GM21528 (cell line): ENCODE measurements at regions not wholly inside any gene's neighbourhood (a gene's known extent, or its start where the extent isn't known, plus 50 kb on each side); places are given as distances from the start of the nearest gene placed in this dataset.
"Not testable (repeated sequence)": the region's sequence is repeated elsewhere in the genome, so short reads cannot be mapped to it uniquely, and the experiment has no call there.

Experiments
- ATAC-seq: cut with Tn5 transposase; IDR thresholded peaks from one replicate; pipeline ENCODE4 v1.9.1; 2021; ENCODE audit warnings: mild to moderate bottlenecking, moderate library complexity; ENCODE audit not compliant: unreplicated experiment, low FRiP score

- no peak for ATAC-seq
Measured at GRCh38 chr1:194039578-194039977, 853.2 kb upstream of the B3GALT2 start.

- ATAC-seq = no peak
Measured at GRCh38 chr1:194033646-194034045, 847.2 kb upstream of the B3GALT2 start.

- ATAC-seq = no peak
Measured at GRCh38 chr1:194028002-194028401, 841.6 kb upstream of the B3GALT2 start.

GRCh38 chr1:194026422-194026821 is 840.0 kb upstream of the B3GALT2 start:
- no peak for ATAC-seq

- no peak for ATAC-seq
Measured at GRCh38 chr1:194024659-194025058, 838.2 kb upstream of the B3GALT2 start.

GRCh38 chr1:194014014-194014413 is 827.6 kb upstream of the B3GALT2 start:
- ATAC-seq = no peak

GRCh38 chr1:194013561-194013960 is 827.1 kb upstream of the B3GALT2 start:
- no peak for ATAC-seq

GRCh38 chr1:194004146-194004545 is 817.7 kb upstream of the B3GALT2 start:
- no peak for ATAC-seq

GRCh38 chr1:194001726-194002350 is 815.4 kb upstream of the B3GALT2 start:
- ATAC-seq = not testable (repeated sequence)

- no peak for ATAC-seq
Measured at GRCh38 chr1:193988885-193989284, 802.5 kb upstream of the B3GALT2 start.

GRCh38 chr1:193979219-193979618 is 792.8 kb upstream of the B3GALT2 start:
- no peak for ATAC-seq

GRCh38 chr1:193974286-193974798 is 787.9 kb upstream of the B3GALT2 start:
- no peak for ATAC-seq

GRCh38 chr1:193973428-193973827 is 787.0 kb upstream of the B3GALT2 start:
- no peak for ATAC-seq

- ATAC-seq = no peak
Measured at GRCh38 chr1:193971595-193971994, 785.2 kb upstream of the B3GALT2 start.

GRCh38 chr1:193960499-193960898 is 774.1 kb upstream of the B3GALT2 start:
- ATAC-seq = no peak

GRCh38 chr1:193960040-193960439 is 773.6 kb upstream of the B3GALT2 start:
- no peak for ATAC-seq

- ATAC-seq = no peak
Measured at GRCh38 chr1:193957556-193958095, 771.2 kb upstream of the B3GALT2 start.

- ATAC-seq = no peak
Measured at GRCh38 chr1:193952778-193953374, 766.5 kb upstream of the B3GALT2 start.

GRCh38 chr1:193951984-193952383 is 765.6 kb upstream of the B3GALT2 start:
- ATAC-seq = no peak

GRCh38 chr1:193944454-193944853 is 758.0 kb upstream of the B3GALT2 start:
- no peak for ATAC-seq

GRCh38 chr1:193940176-193940575 is 753.8 kb upstream of the B3GALT2 start:
- ATAC-seq = no peak

- no peak for ATAC-seq
Measured at GRCh38 chr1:193939585-193939984, 753.2 kb upstream of the B3GALT2 start.
